ENCODE measurements at regions not wholly inside any gene's neighbourhood (a gene's known extent, or its start where the extent isn't known, plus 50 kb on each side); places are given as distances from the start of the nearest gene placed in this dataset.

- Histone ChIP-seq H3K27me3 (no peaks in the 10 kb centered on the region), H3K4me3 (no peak overlapping the region), H3K9me3 (peaks cover 0 to 9% (median 0%) of the 10 kb centered on the region in 3 donors), H3K36me3 (no peaks in the 10 kb centered on the region), H3K4me1 (no peaks in the 10 kb centered on the region), H3K27ac (no peak overlapping the region)
- TF ChIP-seq EP300 (IDR thresholded peaks at IDR 0.05): no peak
- no peak for TF ChIP-seq POLR2A (IDR thresholded peaks at IDR 0.05)
- no peak for TF ChIP-seq POLR2AphosphoS5 (IDR thresholded peaks at IDR 0.05)
- no peak for TF ChIP-seq CTCF (IDR thresholded peaks at IDR 0.05)
- WGBS, 2 donors (ENCODE audit: low coverage in 1 of 2): 89 to 94% methylated on average over 4 of the region's 5 CpGs
- ATAC-seq: no peak
Measured at GRCh38 chr2:138282014-138282672, 219.4 kb upstream of the SPOPL start.

GRCh38 chr2:138291805-138292204 is 209.8 kb upstream of the SPOPL start:
- TF ChIP-seq POLR2AphosphoS5 (IDR thresholded peaks at IDR 0.05): no peak
- TF ChIP-seq EP300 (IDR thresholded peaks at IDR 0.05): no peak
- no peak for TF ChIP-seq POLR2A (IDR thresholded peaks at IDR 0.05)
- TF ChIP-seq CTCF (IDR thresholded peaks at IDR 0.05): no peak
- no peaks in the 10 kb centered on the region for H3K4me1 ChIP-seq
- 100% methylated on average over 3 of the region's 3 CpGs for WGBS, 2 donors (ENCODE audit: low coverage in 1 of 2)
- H3K27ac ChIP-seq: no peak overlapping the region
- H3K36me3 ChIP-seq: no peaks in the 10 kb centered on the region
- ATAC-seq: no peak
- H3K4me3 ChIP-seq: no peak overlapping the region
- no peaks in the 10 kb centered on the region for H3K9me3 ChIP-seq
- H3K27me3 ChIP-seq: no peaks in the 10 kb centered on the region

GRCh38 chr2:138293045-138293444 is 208.5 kb upstream of the SPOPL start:
- WGBS, 2 donors (ENCODE audit: low coverage in 1 of 2): 95% methylated on average over 3 of the region's 3 CpGs
- no peak for TF ChIP-seq EP300 (IDR thresholded peaks at IDR 0.05)
- TF ChIP-seq CTCF (IDR thresholded peaks at IDR 0.05): no peak
- no peak for TF ChIP-seq POLR2AphosphoS5 (IDR thresholded peaks at IDR 0.05)
- Histone ChIP-seq H3K4me1 (no peaks in the 10 kb centered on the region), H3K9me3 (no peaks in the 10 kb centered on the region), H3K36me3 (no peaks in the 10 kb centered on the region), H3K4me3 (no peak overlapping the region), H3K27ac (no peak overlapping the region), H3K27me3 (no peaks in the 10 kb centered on the region)
- ATAC-seq: no peak

- TF ChIP-seq POLR2A (IDR thresholded peaks at IDR 0.05) (no peak), POLR2AphosphoS5 (IDR thresholded peaks at IDR 0.05) (no peak), EP300 (IDR thresholded peaks at IDR 0.05) (no peak), CTCF (IDR thresholded peaks at IDR 0.05) (no peak)
- H3K27ac ChIP-seq: no peak overlapping the region
- no peaks in the 10 kb centered on the region for H3K9me3 ChIP-seq
- no peak for ATAC-seq
- H3K27me3 ChIP-seq: no peaks in the 10 kb centered on the region
- no peaks in the 10 kb centered on the region for H3K4me1 ChIP-seq
- no peaks in the 10 kb centered on the region for H3K36me3 ChIP-seq
- H3K4me3 ChIP-seq: no peak overlapping the region
Measured at GRCh38 chr2:138293549-138293948, 208.0 kb upstream of the SPOPL start.

GRCh38 chr2:138294451-138294850 is 207.1 kb upstream of the SPOPL start:
- Histone ChIP-seq H3K27me3 (no peaks in the 10 kb centered on the region), H3K27ac (no peak overlapping the region), H3K9me3 (no peaks in the 10 kb centered on the region), H3K36me3 (no peaks in the 10 kb centered on the region), H3K4me3 (no peak overlapping the region), H3K4me1 (no peaks in the 10 kb centered on the region)
- TF ChIP-seq EP300 (IDR thresholded peaks at IDR 0.05) (no peak), CTCF (IDR thresholded peaks at IDR 0.05) (no peak), POLR2AphosphoS5 (IDR thresholded peaks at IDR 0.05) (no peak), POLR2A (IDR thresholded peaks at IDR 0.05) (no peak)
- WGBS, 2 donors (ENCODE audit: low coverage in 1 of 2): 86 to 93% methylated on average over 4 of the region's 4 CpGs
- ATAC-seq: no peak

All from gastroesophageal sphincter (tissue), 4 donors.